ENCODE measurements at regions not wholly inside any gene's neighbourhood (a gene's known extent, or its start where the extent isn't known, plus 50 kb on each side); places are given as distances from the start of the nearest gene placed in this dataset.

- no peak for TF ChIP-seq PRDM15 (CRISPR knock-in tag; IDR thresholded peaks at IDR 0.05)
- TF ChIP-seq CDX4 (CRISPR knock-in tag; IDR thresholded peaks at IDR 0.05; ENCODE audit: borderline replicate concordance): no peak
- no peak for TF ChIP-seq ZNF219 (CRISPR knock-in tag; IDR thresholded peaks at IDR 0.05; ENCODE audit: borderline replicate concordance)
- no peak for TF ChIP-seq ELF4 (CRISPR knock-in tag; IDR thresholded peaks at IDR 0.05; ENCODE audit: low read depth)
- TF ChIP-seq AFF4 (CRISPR knock-in tag; IDR thresholded peaks at IDR 0.05; ENCODE audit: borderline replicate concordance): no peak
Observed at GRCh38 chr15:47983533-47983932, 137.3 kb upstream of the SLC24A5 start (continued).

- no peaks in the 10 kb centered on the region for H3K9me3 Mint-ChIP-seq
- H3K4me3 Mint-ChIP-seq: no peak overlapping the region
- peaks cover 8% of the 10 kb centered on the region for H3K4me1 Mint-ChIP-seq
- no peaks in the 10 kb centered on the region for H3K27me3 Mint-ChIP-seq (ENCODE audit: low read depth)
- ChIA-PET POLR2A (no interaction called here), CTCF (no interaction called here)
- H3K36me3 Mint-ChIP-seq: no peaks in the 10 kb centered on the region
- no peak for ATAC-seq
- DNase-seq (ENCODE audit: low spot score): no peak
- no peak overlapping the region for H3K27ac Mint-ChIP-seq
- TF ChIP-seq ETV6 (CRISPR knock-in tag; IDR thresholded peaks at IDR 0.05) (no peak), ZNF396 (CRISPR knock-in tag; IDR thresholded peaks at IDR 0.05; ENCODE audit: borderline replicate concordance) (no peak), FOXP1 (CRISPR knock-in tag; IDR thresholded peaks at IDR 0.05; ENCODE audit: borderline replicate concordance) (no peak), ZSCAN18 (CRISPR knock-in tag; IDR thresholded peaks at IDR 0.05) (no peak), JAZF1 (CRISPR knock-in tag; IDR thresholded peaks at IDR 0.05) (no peak), CBFB (CRISPR knock-in tag; IDR thresholded peaks at IDR 0.05; ENCODE audit: low read depth) (no peak), ZNF281 (CRISPR knock-in tag; IDR thresholded peaks at IDR 0.05) (no peak), NFE2L1 (CRISPR knock-in tag; IDR thresholded peaks at IDR 0.05) (no peak), TEAD4 (CRISPR knock-in tag; IDR thresholded peaks at IDR 0.05) (no peak), E2F5 (CRISPR knock-in tag; IDR thresholded peaks at IDR 0.05) (no peak), NR3C1 (CRISPR knock-in tag; conservative IDR thresholded peaks at IDR 0.05; ENCODE audit: low read depth) (no peak), IRF2 (CRISPR knock-in tag; IDR thresholded peaks at IDR 0.05; ENCODE audit: borderline replicate concordance, low read depth) (no peak), ZNF425 (CRISPR knock-in tag; conservative IDR thresholded peaks at IDR 0.05) (no peak), CDX4 (CRISPR knock-in tag; IDR thresholded peaks at IDR 0.05; ENCODE audit: borderline replicate concordance) (no peak), ZNF317 (CRISPR knock-in tag; IDR thresholded peaks at IDR 0.05; ENCODE audit: borderline replicate concordance, low read depth) (no peak)
Observed at GRCh38 chr15:47985568-47985967, 135.2 kb upstream of the SLC24A5 start.
